ENCODE measurements at regions not wholly inside any gene's neighbourhood (a gene's known extent, or its start where the extent isn't known, plus 50 kb on each side); places are given as distances from the start of the nearest gene placed in this dataset.

DNA sequence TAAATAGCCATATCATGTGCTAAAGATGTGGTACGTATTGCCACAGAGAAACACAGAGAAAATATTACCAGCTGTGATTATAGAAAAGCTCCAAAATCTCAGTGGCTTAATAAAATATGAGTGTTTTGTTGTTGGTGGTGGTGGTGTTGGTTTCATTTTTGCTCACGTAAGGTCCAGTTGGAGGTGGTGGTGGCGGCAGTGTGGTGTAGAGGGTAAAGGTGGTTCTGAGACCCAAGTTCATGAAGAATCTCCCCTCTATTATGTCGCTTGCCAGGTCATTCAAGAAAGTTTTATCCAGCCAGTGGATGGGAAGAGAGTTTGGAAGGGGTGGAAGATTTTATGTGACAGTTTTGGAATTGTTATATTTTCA lies 217.6 kb upstream of the SAMSN1 start (continued):
- TF ChIP-seq E2F4 (IDR thresholded peaks at IDR 0.05; ENCODE audit: low read depth, low read length) = no peak
- no peak for TF ChIP-seq RAD51 (IDR thresholded peaks at IDR 0.05)
- TF ChIP-seq NRF1 (conservative IDR thresholded peaks at IDR 0.05; ENCODE audit: low read depth, low read length) = no peak
- TF ChIP-seq SUZ12 (IDR thresholded peaks at IDR 0.05; ENCODE audit: unreplicated experiment) = no peak
- no peak for TF ChIP-seq SRF (IDR thresholded peaks at IDR 0.05; ENCODE audit: low read depth in 2 of 2, low read length in 2 of 2)
- TF ChIP-seq NBN (IDR thresholded peaks at IDR 0.05) = no peak
- TF ChIP-seq MTA2 (IDR thresholded peaks at IDR 0.05; ENCODE audit: low read depth) = no peak
- TF ChIP-seq REST (IDR thresholded peaks at IDR 0.05; ENCODE audit: low read depth, low read length) = no peak
- peak; percentile 52; the same call in 1 of the 2 replicates for TF ChIP-seq PAX5 (IDR thresholded peaks at IDR 0.05; ENCODE audit: borderline replicate concordance, low read depth, low read length)
- no peak for TF ChIP-seq LARP7 (IDR thresholded peaks at IDR 0.05)
- TF ChIP-seq E4F1 (IDR thresholded peaks at IDR 0.05; ENCODE audit: borderline replicate concordance, partially characterized antibody) = no peak
- TF ChIP-seq RELA (IDR thresholded peaks at IDR 0.05; ENCODE audit: borderline replicate concordance, partially characterized antibody) = no peak
- 0 out of 2 replicates have a peak, but pooled peaks have one; percentile 11 for TF ChIP-seq MTA3 (IDR thresholded peaks at IDR 0.05; ENCODE audit: borderline replicate concordance, low read length)
- no peak for TF ChIP-seq ZNF622 (IDR thresholded peaks at IDR 0.05)
- TF ChIP-seq EED (IDR thresholded peaks at IDR 0.05; ENCODE audit: low read depth) = 0 out of 2 replicates have a peak, but pooled peaks have one; percentile 5
- 0 out of 2 replicates have a peak, but pooled peaks have one; percentile 8 for TF ChIP-seq MEF2A (IDR thresholded peaks at IDR 0.05; ENCODE audit: insufficient read depth, low read depth, low read length)
- peak; percentile 89 for TF ChIP-seq NR2F1 (conservative IDR thresholded peaks at IDR 0.05)
- no peak for TF ChIP-seq FOXM1 (IDR thresholded peaks at IDR 0.05; ENCODE audit: low read depth, low read length)
- no peak for TF ChIP-seq ESRRA (IDR thresholded peaks at IDR 0.05; ENCODE audit: low read length)
- TF ChIP-seq, protein P1, sequence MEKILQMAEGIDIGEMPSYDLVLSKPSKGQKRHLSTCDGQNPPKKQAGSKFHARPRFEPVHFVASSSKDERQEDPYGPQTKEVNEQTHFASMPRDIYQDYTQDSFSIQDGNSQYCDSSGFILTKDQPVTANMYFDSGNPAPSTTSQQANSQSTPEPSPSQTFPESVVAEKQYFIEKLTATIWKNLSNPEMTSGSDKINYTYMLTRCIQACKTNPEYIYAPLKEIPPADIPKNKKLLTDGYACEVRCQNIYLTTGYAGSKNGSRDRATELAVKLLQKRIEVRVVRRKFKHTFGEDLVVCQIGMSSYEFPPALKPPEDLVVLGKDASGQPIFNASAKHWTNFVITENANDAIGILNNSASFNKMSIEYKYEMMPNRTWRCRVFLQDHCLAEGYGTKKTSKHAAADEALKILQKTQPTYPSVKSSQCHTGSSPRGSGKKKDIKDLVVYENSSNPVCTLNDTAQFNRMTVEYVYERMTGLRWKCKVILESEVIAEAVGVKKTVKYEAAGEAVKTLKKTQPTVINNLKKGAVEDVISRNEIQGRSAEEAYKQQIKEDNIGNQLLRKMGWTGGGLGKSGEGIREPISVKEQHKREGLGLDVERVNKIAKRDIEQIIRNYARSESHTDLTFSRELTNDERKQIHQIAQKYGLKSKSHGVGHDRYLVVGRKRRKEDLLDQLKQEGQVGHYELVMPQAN (conservative IDR thresholded peaks at IDR 0.05) = no peak
- no peak for TF ChIP-seq BCLAF1 (IDR thresholded peaks at IDR 0.05)
